HG03432 (cell line): ENCODE measurements at regions not wholly inside any gene's neighbourhood (a gene's known extent, or its start where the extent isn't known, plus 50 kb on each side); places are given as distances from the start of the nearest gene placed in this dataset.
"Not testable (repeated sequence)": the region's sequence is repeated elsewhere in the genome, so short reads cannot be mapped to it uniquely, and the experiment has no call there.

Source experiments
- ATAC-seq: cut with Tn5 transposase; IDR thresholded peaks from one replicate; pipeline ENCODE4 v1.9.1; 2021; ENCODE audit warnings: mild to moderate bottlenecking, moderate library complexity; ENCODE audit not compliant: unreplicated experiment

DNA sequence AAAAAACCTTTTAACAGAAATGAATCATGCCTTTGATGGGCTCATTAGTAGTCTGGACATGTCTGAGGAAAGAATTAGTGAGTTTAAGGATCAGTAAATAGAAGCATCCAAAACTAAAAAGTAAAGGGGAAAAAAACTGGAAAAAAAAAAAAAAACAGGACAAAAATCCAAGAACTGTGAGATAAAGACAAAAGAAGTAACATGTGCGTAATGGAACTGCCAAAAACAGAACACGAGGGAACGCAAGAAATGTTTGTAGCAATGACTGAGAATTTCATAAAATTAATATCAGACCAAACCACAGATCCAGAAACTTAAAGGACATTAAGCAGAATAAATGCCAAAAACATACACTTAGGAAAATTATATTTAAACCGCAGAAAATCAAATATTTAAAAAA lies 77.4 kb downstream of the MS4A13 start:
- ATAC-seq: no peak

DNA sequence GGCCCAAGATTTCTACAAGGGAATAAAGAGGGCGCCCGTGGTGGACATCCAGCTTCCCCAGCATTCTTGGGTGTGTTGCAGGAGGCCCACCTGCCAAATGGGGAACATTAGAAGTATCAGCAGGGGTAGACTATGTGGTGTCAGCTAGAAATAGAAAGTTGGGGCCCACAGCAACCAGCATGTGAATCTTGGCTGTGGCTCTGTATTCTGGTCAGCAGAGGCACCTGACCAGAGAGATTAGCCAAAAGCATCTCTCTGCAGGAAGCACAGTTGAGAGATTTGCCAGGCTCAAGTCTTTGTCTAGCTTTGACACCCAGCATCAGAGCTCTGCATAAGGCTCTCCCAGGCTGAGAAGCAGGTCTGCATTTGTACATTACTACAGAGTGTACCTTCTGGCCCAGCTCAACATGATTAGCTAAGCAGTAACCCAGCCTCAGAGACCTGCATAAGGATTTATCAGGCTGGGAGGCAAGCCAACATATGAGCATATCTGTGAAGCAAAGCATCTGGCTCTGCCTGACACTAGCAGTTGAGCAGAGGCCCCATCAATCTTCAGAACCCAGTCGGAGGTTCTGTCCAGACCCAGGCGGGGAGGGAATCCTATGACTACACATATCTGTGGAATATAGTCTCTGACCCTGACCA lies 79.9 kb downstream of the MS4A13 start:
- ATAC-seq: no peak

DNA sequence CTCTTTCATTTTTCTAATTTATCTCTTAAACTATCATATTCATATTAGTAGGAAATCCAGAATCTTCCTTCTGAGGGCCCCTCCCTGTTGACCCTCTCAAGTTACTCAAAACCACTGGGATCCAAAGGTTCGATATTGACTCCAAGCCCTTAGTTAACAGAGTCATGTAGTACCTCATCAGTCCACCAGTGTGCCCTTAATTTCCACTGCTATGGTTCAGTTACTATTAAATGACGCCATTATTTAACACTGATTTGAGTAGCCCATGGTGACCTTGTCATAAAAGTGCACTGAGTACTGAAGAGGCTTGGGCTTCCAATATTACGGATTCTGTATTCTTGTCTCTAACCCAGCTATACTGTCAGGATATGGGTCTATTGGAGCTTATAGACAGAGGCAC lies 91.9 kb upstream of the MS4A8 start:
- ATAC-seq: no peak

DNA sequence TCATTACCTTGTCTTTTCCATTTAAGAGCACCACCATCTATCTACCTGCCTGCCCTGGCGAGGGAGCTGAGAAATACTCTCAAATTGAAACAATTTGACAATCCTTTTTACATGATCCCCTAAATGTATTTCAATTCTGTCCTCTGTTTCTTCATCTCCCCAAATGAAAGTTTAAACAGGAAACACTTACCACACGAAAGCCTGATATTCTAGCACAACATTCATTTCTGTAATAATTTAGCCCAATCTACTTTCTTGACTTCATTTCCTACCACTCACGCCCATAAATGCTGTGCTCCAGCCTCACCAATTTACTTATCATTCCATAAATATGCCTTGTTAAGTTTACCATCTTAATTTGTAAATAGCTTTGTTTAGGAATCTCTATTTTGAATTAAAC lies 89.8 kb upstream of the MS4A8 start:
- ATAC-seq: peak; percentile 51

DNA sequence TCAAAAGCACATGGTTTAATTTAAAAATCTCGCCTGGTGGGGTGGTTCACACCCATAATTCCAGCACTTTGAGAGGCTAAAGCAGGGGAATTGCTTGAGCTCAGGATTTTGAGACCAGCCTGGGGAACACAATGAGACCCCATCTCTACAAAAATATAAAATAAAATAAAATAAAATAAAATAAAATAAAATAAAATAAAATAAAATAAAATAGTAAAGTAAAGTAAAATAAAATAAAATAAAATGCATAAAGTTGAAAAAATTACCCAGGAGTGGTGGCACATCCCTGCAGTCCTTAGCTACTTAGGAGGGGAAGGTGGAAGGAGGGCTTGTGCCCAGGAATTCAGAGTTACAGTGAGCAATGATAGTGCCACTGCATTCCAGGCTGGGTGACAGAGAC lies 88.7 kb upstream of the MS4A8 start:
- ATAC-seq: no peak

DNA sequence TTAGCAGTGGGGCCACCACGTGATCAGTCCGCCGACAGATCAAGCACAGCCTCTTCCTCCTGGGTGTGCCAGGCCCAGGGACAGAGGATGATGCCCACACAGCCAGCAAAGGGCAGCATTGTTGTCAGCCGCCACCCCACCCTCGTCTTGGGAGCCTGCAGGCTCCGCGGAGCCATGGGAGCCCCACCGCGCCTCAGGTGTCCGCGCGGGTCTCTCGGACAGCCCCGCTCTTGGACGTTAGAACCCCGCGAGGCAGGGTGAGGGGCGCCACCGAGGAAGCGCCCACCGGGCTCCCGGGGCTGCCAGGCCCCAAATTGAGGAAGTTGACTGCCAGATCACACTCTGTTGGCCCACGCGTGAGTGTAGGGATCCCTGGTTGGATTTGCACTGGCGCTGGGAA lies 83.9 kb upstream of the MS4A8 start:
- no peak for ATAC-seq

GRCh38 chr11:60621940-60622339 lies 77.5 kb upstream of the MS4A8 start:
- ATAC-seq: not testable (repeated sequence)

- not testable (repeated sequence) for ATAC-seq
These were observed 76.6 kb upstream of the MS4A8 start for GRCh38 chr11:60622776-60623175.

DNA sequence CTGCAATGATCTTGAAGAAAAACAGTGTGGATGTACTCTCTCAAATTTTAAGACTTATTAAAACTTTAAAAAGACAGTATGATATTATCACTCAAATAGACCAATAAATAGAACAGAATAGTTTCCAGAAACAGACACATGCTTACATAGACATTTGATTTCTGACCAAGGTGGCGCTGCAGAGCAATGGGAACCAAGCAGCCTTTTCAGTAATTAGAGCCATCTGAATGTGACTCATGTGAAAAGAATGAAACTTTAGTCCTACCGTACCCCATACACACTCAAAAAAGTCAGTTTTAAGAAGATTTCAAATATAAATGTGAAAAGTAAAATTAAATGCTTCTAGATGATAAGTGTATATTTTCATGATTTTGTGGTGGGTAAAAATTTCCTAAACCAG lies 74.2 kb upstream of the MS4A8 start:
- no peak for ATAC-seq

- ATAC-seq: no peak
These were observed 70.0 kb upstream of the MS4A8 start for GRCh38 chr11:60629399-60629798.

DNA sequence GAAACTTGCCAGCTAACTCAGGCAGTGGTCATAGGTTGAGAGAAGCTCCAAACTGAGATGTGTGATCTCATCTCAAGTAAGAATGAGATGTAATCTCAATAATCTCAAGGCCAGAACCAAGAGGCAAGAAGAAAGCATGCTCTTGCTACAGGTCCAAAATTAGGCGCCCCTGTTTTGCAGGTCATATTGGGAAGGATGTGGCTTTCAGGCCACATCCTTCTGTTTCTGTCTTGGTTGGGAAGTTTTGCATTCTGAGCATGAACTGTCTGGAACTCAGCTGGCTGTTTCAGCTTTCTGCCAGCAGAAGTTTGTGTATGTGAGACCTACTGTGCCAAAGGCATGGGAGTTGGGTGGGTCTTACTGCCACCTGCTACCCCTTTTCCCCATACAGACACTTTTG lies 67.5 kb upstream of the MS4A8 start:
- ATAC-seq: no peak

DNA sequence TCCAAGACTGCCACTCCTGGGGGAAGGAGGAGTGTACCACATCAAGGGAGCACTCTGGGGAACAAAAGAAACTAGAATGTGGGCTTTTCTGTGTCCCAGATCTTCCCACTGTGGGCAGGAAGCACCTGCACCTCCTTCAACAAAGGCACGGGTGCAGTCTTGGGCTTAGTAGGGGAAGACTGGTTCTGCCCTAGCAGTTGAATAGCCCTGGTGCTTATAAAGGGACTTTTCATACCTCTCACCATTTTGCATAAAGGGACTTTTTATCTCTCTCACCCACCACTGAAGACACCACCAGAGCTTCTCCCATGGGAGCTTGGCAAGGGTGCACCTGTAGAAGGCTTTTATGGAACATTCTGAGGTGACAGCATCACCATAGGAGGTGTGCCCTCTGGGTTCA lies 65.8 kb upstream of the MS4A8 start:
- ATAC-seq: peak; percentile 86

- peak; percentile 34 for ATAC-seq
These were observed 65.3 kb upstream of the MS4A8 start for GRCh38 chr11:60634126-60634525.

- ATAC-seq: no peak
These were observed 57.5 kb upstream of the MS4A8 start for GRCh38 chr11:60641940-60642339.

GRCh38 chr11:60647087-60647486 lies 52.3 kb upstream of the MS4A8 start:
- ATAC-seq: no peak
